ENCODE measurements at regions not wholly inside any gene's neighbourhood (a gene's known extent, or its start where the extent isn't known, plus 50 kb on each side); places are given as distances from the start of the nearest gene placed in this dataset.

GRCh38 chr10:44167752-44168151 lies 217.1 kb downstream of the CXCL12 start:
- H3K36me3 ChIP-seq (ENCODE audit: control insufficient read depth, insufficient read depth, low read length) = no peaks in the 10 kb centered on the region
- H3K4me3 ChIP-seq (ENCODE audit: low read depth, low read length) = no peak overlapping the region
- H3K27me3 ChIP-seq (ENCODE audit: control insufficient read depth, insufficient read depth, low read length) = peaks cover 2% of the 10 kb centered on the region
- no peak for TF ChIP-seq CTCF (IDR thresholded peaks at IDR 0.05; ENCODE audit: insufficient read depth, low read length, poor library complexity, severe bottlenecking)
- DNase-seq (ENCODE audit: low read depth) = no peak

- Histone ChIP-seq H3K36me3 (ENCODE audit: control insufficient read depth, insufficient read depth, low read length) (no peaks in the 10 kb centered on the region), H3K4me3 (ENCODE audit: low read depth, low read length) (no peak overlapping the region), H3K27me3 (ENCODE audit: control insufficient read depth, insufficient read depth, low read length) (no peaks in the 10 kb centered on the region)
- TF ChIP-seq CTCF (IDR thresholded peaks at IDR 0.05; ENCODE audit: insufficient read depth, low read length, poor library complexity, severe bottlenecking) = no peak
- no peak for DNase-seq (ENCODE audit: low read depth)
Observed at GRCh38 chr10:44166441-44166840, 218.5 kb downstream of the CXCL12 start.

- no peak for TF ChIP-seq CTCF (IDR thresholded peaks at IDR 0.05; ENCODE audit: insufficient read depth, low read length, poor library complexity, severe bottlenecking)
Observed at GRCh38 chr10:44164251-44164956, 220.5 kb downstream of the CXCL12 start.

GRCh38 chr10:44161184-44161583 lies 223.7 kb downstream of the CXCL12 start:
- no peak for DNase-seq (ENCODE audit: low read depth)
- no peaks in the 10 kb centered on the region for H3K36me3 ChIP-seq (ENCODE audit: control insufficient read depth, insufficient read depth, low read length)
- no peak for TF ChIP-seq CTCF (IDR thresholded peaks at IDR 0.05; ENCODE audit: insufficient read depth, low read length, poor library complexity, severe bottlenecking)

More at GRCh38 chr10:44164251-44164956, 220.5 kb downstream of the CXCL12 start:
- Histone ChIP-seq H3K4me3 (ENCODE audit: low read depth, low read length) (no peak overlapping the region), H3K36me3 (ENCODE audit: control insufficient read depth, insufficient read depth, low read length) (no peaks in the 10 kb centered on the region), H3K27me3 (ENCODE audit: control insufficient read depth, insufficient read depth, low read length) (no peaks in the 10 kb centered on the region)
- no peak for DNase-seq (ENCODE audit: low read depth)

GRCh38 chr10:44157574-44157973 lies 227.3 kb downstream of the CXCL12 start:
- no peaks in the 10 kb centered on the region for H3K27me3 ChIP-seq (ENCODE audit: control insufficient read depth, insufficient read depth, low read length)
- no peak for TF ChIP-seq CTCF (IDR thresholded peaks at IDR 0.05; ENCODE audit: insufficient read depth, low read length, poor library complexity, severe bottlenecking)

More at GRCh38 chr10:44161184-44161583, 223.7 kb downstream of the CXCL12 start:
- Histone ChIP-seq H3K4me3 (ENCODE audit: low read depth, low read length) (no peak overlapping the region), H3K27me3 (ENCODE audit: control insufficient read depth, insufficient read depth, low read length) (no peaks in the 10 kb centered on the region)

GRCh38 chr10:44154956-44155355 lies 229.9 kb downstream of the CXCL12 start:
- no peak for DNase-seq (ENCODE audit: low read depth)
- H3K27me3 ChIP-seq (ENCODE audit: control insufficient read depth, insufficient read depth, low read length) = no peaks in the 10 kb centered on the region
- H3K36me3 ChIP-seq (ENCODE audit: control insufficient read depth, insufficient read depth, low read length) = no peaks in the 10 kb centered on the region
- no peak overlapping the region for H3K4me3 ChIP-seq (ENCODE audit: low read depth, low read length)
- no peak for TF ChIP-seq CTCF (IDR thresholded peaks at IDR 0.05; ENCODE audit: insufficient read depth, low read length, poor library complexity, severe bottlenecking)

More at GRCh38 chr10:44157574-44157973, 227.3 kb downstream of the CXCL12 start:
- Histone ChIP-seq H3K4me3 (ENCODE audit: low read depth, low read length) (no peak overlapping the region), H3K36me3 (ENCODE audit: control insufficient read depth, insufficient read depth, low read length) (no peaks in the 10 kb centered on the region)
- DNase-seq (ENCODE audit: low read depth) = no peak

Data from kidney epithelial cell (primary cell).